RWPE2 (cell line): ENCODE measurements at regions not wholly inside any gene's neighbourhood (a gene's known extent, or its start where the extent isn't known, plus 50 kb on each side); places are given as distances from the start of the nearest gene placed in this dataset.

Experiments used
- ATAC-seq: fragments of 200-7000 bp; cut with Tn5 transposase; 3 replicates; pipeline ENCODE4 v1.9.1; 2021; ENCODE audit warnings: low read depth
- DNase-seq: peaks from one replicate; pipeline ENCODE4 v3.0.0-alpha.2; 2020; ENCODE audit warnings: low spot score
- H3K27ac ChIP-seq: fragments of 450-650 bp; 2 replicates; pipeline ENCODE4 v1.5.1; 2017; ENCODE audit warnings: mild to moderate bottlenecking; ENCODE audit not compliant: poor library complexity, severe bottlenecking
- H3K27me3 ChIP-seq: fragments of 250-450 bp; sonication (Bioruptor Pico); 2 replicates; pipeline ENCODE4 v1.5.1; 2021; ENCODE audit warnings: mild to moderate bottlenecking, moderate library complexity; ENCODE audit not compliant: insufficient read depth, poor library complexity, severe bottlenecking
- H3K36me3 ChIP-seq: fragments of 250-450 bp; sonication (Bioruptor Pico); 2 replicates; pipeline ENCODE4 v1.5.1; 2020; ENCODE audit warnings: low read depth, mild to moderate bottlenecking, moderate library complexity
- H3K4me1 ChIP-seq: fragments of 250-450 bp; sonication (Bioruptor Pico); 2 replicates; pipeline ENCODE4 v1.5.1; 2021; ENCODE audit warnings: mild to moderate bottlenecking, moderate library complexity; ENCODE audit not compliant: insufficient read depth, poor library complexity, severe bottlenecking
- H3K4me3 ChIP-seq: fragments of 250-450 bp; sonication (Bioruptor Pico); 2 replicates; pipeline ENCODE4 v1.5.1; 2021; ENCODE audit warnings: mild to moderate bottlenecking, moderate library complexity; ENCODE audit not compliant: severe bottlenecking
- H3K9me3 ChIP-seq: fragments of 250-450 bp; sonication (Bioruptor Pico); 2 replicates; pipeline ENCODE4 v1.5.1; 2021; ENCODE audit warnings: mild to moderate bottlenecking, moderate library complexity; ENCODE audit not compliant: severe bottlenecking
- TF ChIP-seq, protein P1 (sequence below): fragments of 450-650 bp; IDR thresholded peaks from one replicate; pipeline ENCODE4 v1.5.1; 2017; ENCODE audit warnings: mild to moderate bottlenecking, moderate library complexity; ENCODE audit not compliant: poor library complexity, severe bottlenecking

DNA sequence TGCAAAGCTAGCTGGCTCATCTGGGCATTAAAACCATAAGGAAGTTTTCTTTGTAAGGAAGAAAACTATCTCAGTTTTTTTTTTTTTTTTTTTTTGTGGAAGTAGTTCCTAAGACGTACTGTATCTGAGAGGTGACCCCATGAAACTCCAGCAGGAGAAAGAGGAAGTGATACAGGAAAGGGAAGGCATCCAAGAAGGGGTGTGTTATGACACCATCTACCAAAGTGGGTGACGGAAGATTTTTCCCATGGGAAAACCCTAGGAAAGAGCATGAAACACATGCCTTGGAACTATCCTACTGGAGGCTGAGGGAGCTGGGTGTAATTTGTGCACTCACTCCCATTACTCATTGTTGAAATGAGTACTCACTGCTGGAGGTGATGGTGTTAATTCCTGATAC is 63.8 kb upstream of the ARHGAP20 start:
- Histone ChIP-seq H3K4me1 (peaks cover 7% of the 10 kb centered on the region), H3K36me3 (no peaks in the 10 kb centered on the region), H3K4me3 (no peak overlapping the region), H3K27ac (no peak overlapping the region), H3K27me3 (no peaks in the 10 kb centered on the region), H3K9me3 (no peaks in the 10 kb centered on the region)
- no peak for ATAC-seq
- TF ChIP-seq, protein P1, sequence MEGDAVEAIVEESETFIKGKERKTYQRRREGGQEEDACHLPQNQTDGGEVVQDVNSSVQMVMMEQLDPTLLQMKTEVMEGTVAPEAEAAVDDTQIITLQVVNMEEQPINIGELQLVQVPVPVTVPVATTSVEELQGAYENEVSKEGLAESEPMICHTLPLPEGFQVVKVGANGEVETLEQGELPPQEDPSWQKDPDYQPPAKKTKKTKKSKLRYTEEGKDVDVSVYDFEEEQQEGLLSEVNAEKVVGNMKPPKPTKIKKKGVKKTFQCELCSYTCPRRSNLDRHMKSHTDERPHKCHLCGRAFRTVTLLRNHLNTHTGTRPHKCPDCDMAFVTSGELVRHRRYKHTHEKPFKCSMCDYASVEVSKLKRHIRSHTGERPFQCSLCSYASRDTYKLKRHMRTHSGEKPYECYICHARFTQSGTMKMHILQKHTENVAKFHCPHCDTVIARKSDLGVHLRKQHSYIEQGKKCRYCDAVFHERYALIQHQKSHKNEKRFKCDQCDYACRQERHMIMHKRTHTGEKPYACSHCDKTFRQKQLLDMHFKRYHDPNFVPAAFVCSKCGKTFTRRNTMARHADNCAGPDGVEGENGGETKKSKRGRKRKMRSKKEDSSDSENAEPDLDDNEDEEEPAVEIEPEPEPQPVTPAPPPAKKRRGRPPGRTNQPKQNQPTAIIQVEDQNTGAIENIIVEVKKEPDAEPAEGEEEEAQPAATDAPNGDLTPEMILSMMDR, result no peak
- no peak for DNase-seq

DNA sequence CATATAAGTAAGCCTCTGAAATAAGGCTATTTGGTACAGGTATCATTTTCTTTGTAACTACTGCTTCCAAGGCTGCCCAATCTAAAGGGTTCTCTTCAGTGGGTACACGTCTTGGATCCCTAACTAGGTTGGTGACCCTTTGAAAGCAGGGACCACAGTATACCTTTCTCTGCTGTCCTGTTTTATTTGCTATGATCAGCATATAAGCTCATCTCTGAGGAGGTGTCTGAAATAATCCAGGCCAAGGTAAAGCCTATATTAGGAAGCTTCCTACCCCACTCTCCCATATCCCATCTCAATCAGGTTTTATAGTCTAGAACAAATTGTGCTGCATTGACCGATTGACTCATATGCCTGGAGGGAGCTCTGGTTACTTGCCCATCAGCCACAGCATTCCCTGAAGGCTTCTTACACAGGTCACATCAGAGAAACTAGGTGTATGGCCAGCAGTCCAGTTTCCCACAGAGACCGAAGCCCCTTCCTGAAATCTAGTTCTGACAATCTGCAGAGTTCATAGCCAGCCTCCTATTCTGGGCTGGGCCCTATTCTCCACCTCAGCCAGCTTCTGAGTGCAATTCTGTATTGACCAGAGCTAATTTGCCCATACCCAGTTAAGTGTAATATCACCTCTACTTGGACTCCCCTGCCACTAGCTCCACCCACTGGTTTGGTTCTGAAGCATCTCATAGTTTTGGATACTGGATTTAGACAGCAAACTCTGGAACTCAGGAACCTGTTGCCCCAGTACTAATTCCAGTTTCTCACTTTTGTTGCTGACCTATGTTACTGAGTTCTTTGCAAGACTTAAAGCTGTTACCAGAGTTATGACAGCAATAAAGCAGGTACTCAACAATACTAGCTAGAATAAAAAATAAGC is 62.1 kb upstream of the ARHGAP20 start:
- Histone ChIP-seq H3K4me1 (peaks cover 7% of the 10 kb centered on the region), H3K4me3 (no peak overlapping the region), H3K27ac (no peak overlapping the region), H3K36me3 (no peaks in the 10 kb centered on the region), H3K9me3 (no peaks in the 10 kb centered on the region), H3K27me3 (no peaks in the 10 kb centered on the region)
- TF ChIP-seq, protein P1, result no peak
- ATAC-seq (no peak), DNase-seq (no peak)

DNA sequence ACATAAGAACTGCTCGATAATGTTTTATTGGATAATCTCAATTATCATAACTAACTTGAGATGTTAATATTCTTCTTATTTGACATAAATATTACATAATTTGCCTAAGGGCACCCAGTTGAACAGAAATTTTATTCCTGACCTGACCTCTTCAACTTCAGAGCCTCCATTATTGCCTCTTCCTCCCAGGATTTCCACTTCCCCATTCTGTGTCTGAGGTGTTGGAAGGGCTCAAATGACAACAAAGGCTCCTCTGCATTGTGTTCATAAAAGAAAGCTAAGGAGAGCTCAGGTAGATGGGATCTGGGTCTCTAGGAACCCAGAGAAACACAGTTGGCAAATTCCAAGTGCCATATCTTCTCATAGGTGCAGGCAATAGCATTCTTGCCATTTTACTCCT is 61.2 kb upstream of the ARHGAP20 start:
- no peaks in the 10 kb centered on the region for H3K36me3 ChIP-seq
- no peak overlapping the region for H3K27ac ChIP-seq
- no peak overlapping the region for H3K4me3 ChIP-seq
- peaks cover 7% of the 10 kb centered on the region for H3K4me1 ChIP-seq
- no peaks in the 10 kb centered on the region for H3K27me3 ChIP-seq
- TF ChIP-seq, protein P1, result no peak
- DNase-seq (no peak), ATAC-seq (no peak)
- H3K9me3 ChIP-seq, result no peaks in the 10 kb centered on the region

DNA sequence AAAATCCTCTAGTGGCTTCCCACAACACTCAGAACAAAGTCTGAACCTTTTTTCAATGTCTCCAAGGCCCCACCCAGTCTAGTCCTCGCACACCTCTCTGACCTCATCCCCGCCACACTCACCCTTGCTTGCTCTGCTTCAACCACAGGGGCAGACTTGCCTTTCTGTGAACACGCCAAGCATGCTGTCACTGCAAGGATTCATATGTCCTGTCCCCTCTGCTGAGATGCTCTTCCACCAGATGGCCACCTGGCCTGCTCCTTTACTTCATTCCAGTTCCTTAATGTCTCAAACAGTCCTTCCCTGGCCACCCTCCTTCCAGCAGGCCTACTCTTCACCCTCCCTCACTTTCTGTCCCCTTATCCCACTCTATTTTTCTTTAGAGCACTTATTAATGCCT is 60.6 kb upstream of the ARHGAP20 start:
- ATAC-seq (no peak), DNase-seq (no peak)
- no peaks in the 10 kb centered on the region for H3K36me3 ChIP-seq
- H3K4me3 ChIP-seq, result no peak overlapping the region
- no peak overlapping the region for H3K27ac ChIP-seq
- H3K9me3 ChIP-seq, result no peaks in the 10 kb centered on the region
- H3K4me1 ChIP-seq, result peaks cover 6% of the 10 kb centered on the region
- H3K27me3 ChIP-seq, result no peaks in the 10 kb centered on the region
- TF ChIP-seq, protein P1, result no peak

DNA sequence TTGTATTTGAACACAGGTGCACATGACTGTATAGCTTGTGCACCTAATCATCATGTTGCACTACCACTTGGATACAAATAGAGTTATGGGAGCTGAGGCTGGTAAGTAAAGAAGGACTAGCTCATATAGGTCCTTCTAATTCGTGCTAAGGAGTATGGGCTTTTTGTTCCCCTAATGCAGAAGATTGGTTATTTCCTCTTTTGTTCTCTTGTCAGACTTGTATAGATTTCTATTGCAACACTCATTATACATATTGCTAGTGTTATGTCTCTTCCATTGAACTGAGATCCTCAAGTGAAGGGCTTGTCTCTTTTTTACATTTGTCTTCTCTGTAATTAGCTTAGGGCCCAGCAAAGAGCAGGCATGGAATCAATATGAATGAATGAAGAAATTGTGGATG is 54.1 kb upstream of the ARHGAP20 start:
- no peak for DNase-seq
- peaks cover 2% of the 10 kb centered on the region for H3K27me3 ChIP-seq
- H3K9me3 ChIP-seq, result no peaks in the 10 kb centered on the region
- TF ChIP-seq, protein P1, result no peak
- no peaks in the 10 kb centered on the region for H3K36me3 ChIP-seq
- no peak overlapping the region for H3K27ac ChIP-seq
- no peak for ATAC-seq
- no peaks in the 10 kb centered on the region for H3K4me1 ChIP-seq
- H3K4me3 ChIP-seq, result no peak overlapping the region
